Spleen (tissue), 11 donors: ENCODE measurements at regions not wholly inside any gene's neighbourhood (a gene's known extent, or its start where the extent isn't known, plus 50 kb on each side); places are given as distances from the start of the nearest gene placed in this dataset.

ENCODE experiments used
- DNase-seq: peaks from one replicate; pipeline ENCODE4 v3.0.0-alpha.2; 2020
- H3K27ac ChIP-seq, 8 donors: fragments of 200-600 bp; sonication (generic) in 7 of 8; 1 replicate in 4 of 8; 2 replicates in 4 of 8; pipeline versions ENCODE4 v1.5.0 to v1.8.0; 2016 to 2021; ENCODE audit warnings: inconsistent platforms in 4 of 8, mild to moderate bottlenecking in 4 of 8, moderate library complexity in 1 of 8
- H3K27me3 ChIP-seq, 7 donors: fragments of 200-600 bp; sonication (generic) in 6 of 7; replicated peaks in 1 of 7; 1 replicate in 4 of 7; 2 replicates in 3 of 7; pipeline versions ENCODE4 v1.5.0 to v1.8.0; 2016 to 2021; ENCODE audit warnings: inconsistent platforms in 3 of 7, mild to moderate bottlenecking in 1 of 7
- H3K36me3 ChIP-seq, 6 donors: fragments of 200-600 bp; sonication (generic) in 5 of 6; 1 replicate in 4 of 6; 2 replicates in 2 of 6; pipeline versions ENCODE4 v1.5.0 to v1.8.0; 2016 to 2021; ENCODE audit warnings: inconsistent platforms in 2 of 6
- H3K4me1 ChIP-seq, 6 donors: fragments of 200-600 bp; sonication (generic) in 5 of 6; 1 replicate in 3 of 6; 2 replicates in 3 of 6; pipeline versions ENCODE4 v1.5.0 to v1.8.0; 2016 to 2021; ENCODE audit warnings: inconsistent platforms in 3 of 6
- H3K4me3 ChIP-seq, 8 donors: fragments of 200-600 bp; sonication (generic) in 7 of 8; 1 replicate in 4 of 8; 2 replicates in 4 of 8; pipeline versions ENCODE4 v1.5.0 to v1.8.0; 2016 to 2021; ENCODE audit warnings: inconsistent platforms in 4 of 8, mild to moderate bottlenecking in 4 of 8, moderate library complexity in 2 of 8
- H3K9me3 ChIP-seq, 8 donors: fragments of 200-600 bp; sonication (generic) in 7 of 8; 1 replicate in 4 of 8; 2 replicates in 4 of 8; pipeline versions ENCODE4 v1.5.0 to v1.8.0; 2016 to 2021; ENCODE audit warnings: inconsistent platforms in 4 of 8
- POLR2A ChIP-seq, 3 donors: fragments of 450-650 bp; IDR thresholded peaks; one replicate each; pipeline ENCODE4 v1.5.1; 2017; ENCODE audit warnings: antibody characterized with exemption in 3 of 3, mild to moderate bottlenecking in 1 of 3
- POLR2AphosphoS5 ChIP-seq, 3 donors: sonication (generic); formaldehyde crosslinking; IDR thresholded peaks; one replicate each; pipeline ENCODE4 v1.5.1; 2017; ENCODE audit warnings: antibody characterized with exemption in 3 of 3
- WGBS, 5 donors: extraction: QIAGEN DNeasy Blood & Tissue Kit in 3 of 5; methylation state at CpG; one replicate each; pipeline versions ENCODE4 v1.1.5 to v1.1.7; 2013 to 2018; 5-methylcytosine and 5-hydroxymethylcytosine counted together
- intact Hi-C: fragments of 100-400 bp; cut with DNase I; formaldehyde crosslinking; loops from one replicate; pipeline ENCODE4 v1.15.0; 2023; ENCODE audit warnings: low total_unique reads
- TF ChIP-seq, protein P1 (sequence below), 11 experiments: fragments of 200-600 bp in 7 of 11; fragments of 450-650 bp in 4 of 11; sonication (generic) in 4 of 11; IDR thresholded peaks in 8 of 11; conservative IDR thresholded peaks in 3 of 11; 1 replicate in 7 of 11; 2 replicates in 4 of 11; pipeline versions ENCODE4 v1.4.0 to v1.8.0; 2016 to 2021; ENCODE audit warnings: antibody characterized with exemption in 11 of 11, inconsistent platforms in 4 of 11, mild to moderate bottlenecking in 1 of 11
- donor health status: healthy with polysubstance abuse.
- donor health status: DM: no; HTN: no; CAD: no; lungs with moderate emphysema.
- donor health status: DM: no; HTN: no; CAD: no.
- donor health status: Bipolar disorder and iron deficiency.
- donor health status: healthy.
- donor health status: DM: no; HTN: no; CAD: no.
- donor health status: DM: yes; HTN: yes; CAD: no.

DNA sequence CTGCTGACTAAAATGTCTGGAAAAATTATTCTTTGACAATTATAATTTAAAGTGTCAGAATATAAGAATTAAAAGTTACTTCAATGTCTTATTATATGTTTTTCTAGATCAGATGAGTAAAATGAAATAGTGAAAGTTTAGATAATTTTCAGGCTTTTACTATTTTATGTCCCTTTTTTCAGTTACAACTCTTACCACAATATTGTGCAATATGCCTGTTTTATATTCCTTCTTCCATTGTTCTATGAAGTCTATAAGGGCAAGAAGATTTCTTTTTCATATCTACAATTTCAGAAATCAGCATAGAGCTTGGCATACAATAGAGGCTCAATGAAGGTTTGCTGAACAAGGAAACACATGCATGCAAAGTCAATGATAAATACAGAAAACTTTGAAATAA, 401.2 kb upstream of the HTR1E start:
- TF ChIP-seq POLR2A (IDR thresholded peaks at IDR 0.05) (no peak), POLR2AphosphoS5 (IDR thresholded peaks at IDR 0.05) (no peak)
- TF ChIP-seq, protein P1, sequence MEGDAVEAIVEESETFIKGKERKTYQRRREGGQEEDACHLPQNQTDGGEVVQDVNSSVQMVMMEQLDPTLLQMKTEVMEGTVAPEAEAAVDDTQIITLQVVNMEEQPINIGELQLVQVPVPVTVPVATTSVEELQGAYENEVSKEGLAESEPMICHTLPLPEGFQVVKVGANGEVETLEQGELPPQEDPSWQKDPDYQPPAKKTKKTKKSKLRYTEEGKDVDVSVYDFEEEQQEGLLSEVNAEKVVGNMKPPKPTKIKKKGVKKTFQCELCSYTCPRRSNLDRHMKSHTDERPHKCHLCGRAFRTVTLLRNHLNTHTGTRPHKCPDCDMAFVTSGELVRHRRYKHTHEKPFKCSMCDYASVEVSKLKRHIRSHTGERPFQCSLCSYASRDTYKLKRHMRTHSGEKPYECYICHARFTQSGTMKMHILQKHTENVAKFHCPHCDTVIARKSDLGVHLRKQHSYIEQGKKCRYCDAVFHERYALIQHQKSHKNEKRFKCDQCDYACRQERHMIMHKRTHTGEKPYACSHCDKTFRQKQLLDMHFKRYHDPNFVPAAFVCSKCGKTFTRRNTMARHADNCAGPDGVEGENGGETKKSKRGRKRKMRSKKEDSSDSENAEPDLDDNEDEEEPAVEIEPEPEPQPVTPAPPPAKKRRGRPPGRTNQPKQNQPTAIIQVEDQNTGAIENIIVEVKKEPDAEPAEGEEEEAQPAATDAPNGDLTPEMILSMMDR (IDR thresholded peaks at IDR 0.05 in 8 of 11, conservative IDR thresholded peaks at IDR 0.05 in 3 of 11) = no peak
- intact Hi-C loops = no loop called here
- Histone ChIP-seq H3K36me3 (no peaks in the 10 kb centered on the region), H3K27ac (no peak overlapping the region), H3K4me3 (no peak overlapping the region), H3K9me3 (peaks cover 0 to 16% (median 0%) of the 10 kb centered on the region in 8 donors), H3K4me1 (no peaks in the 10 kb centered on the region), H3K27me3 (no peaks in the 10 kb centered on the region)
- DNase-seq = no peak

DNA sequence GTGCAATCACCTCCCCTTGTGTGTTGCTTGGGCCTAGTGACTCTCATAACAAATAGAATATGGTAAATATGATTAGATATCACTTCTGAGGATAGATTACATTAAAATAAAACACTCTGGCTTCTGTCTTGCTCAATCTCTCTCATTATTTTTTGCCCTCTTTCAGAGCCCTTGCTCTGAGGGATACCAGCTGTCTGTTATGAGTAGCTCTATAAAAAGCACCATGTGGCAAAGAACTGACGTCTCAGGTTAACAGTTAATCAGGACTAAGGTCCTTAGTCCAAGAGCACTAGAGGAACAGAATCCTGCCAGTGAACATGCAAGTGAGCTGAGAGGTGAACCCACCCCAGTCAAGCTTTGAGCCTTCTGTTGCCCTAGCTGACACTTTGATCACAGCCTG, 402.2 kb upstream of the HTR1E start:
- intact Hi-C loops = no loop called here
- DNase-seq = no peak
- H3K27me3 ChIP-seq = no peaks in the 10 kb centered on the region
- peaks cover 0 to 9% (median 0%) of the 10 kb centered on the region in 8 donors for H3K9me3 ChIP-seq
- no peak for TF ChIP-seq POLR2AphosphoS5 (IDR thresholded peaks at IDR 0.05)
- no peak for TF ChIP-seq POLR2A (IDR thresholded peaks at IDR 0.05)
- TF ChIP-seq, protein P1 (IDR thresholded peaks at IDR 0.05 in 8 of 11, conservative IDR thresholded peaks at IDR 0.05 in 3 of 11) = no peak
- no peak overlapping the region for H3K27ac ChIP-seq
- no peak overlapping the region for H3K4me3 ChIP-seq
- 67 to 83% (median 77%) methylated on average over 1 of the region's 1 CpG for WGBS, 5 donors
- H3K36me3 ChIP-seq = no peaks in the 10 kb centered on the region
- H3K4me1 ChIP-seq = no peaks in the 10 kb centered on the region

DNA sequence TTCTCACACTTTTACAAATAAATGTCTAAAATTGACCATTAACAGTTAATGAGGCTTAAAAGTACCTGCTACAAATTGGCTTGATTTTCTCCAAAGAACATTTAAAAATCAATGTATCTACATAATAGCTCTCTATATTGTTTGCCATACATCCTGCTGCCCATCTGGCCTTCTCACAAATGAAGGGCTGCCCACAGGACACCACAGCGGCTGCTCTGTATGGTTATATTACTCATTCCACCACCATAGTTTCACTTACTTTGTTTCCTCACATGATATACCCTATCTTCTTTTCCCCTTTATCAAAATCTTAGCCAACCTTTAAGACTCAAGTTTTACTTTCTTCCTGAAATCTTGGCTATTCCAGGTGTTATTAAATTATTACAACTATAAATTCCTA, 407.7 kb upstream of the HTR1E start:
- TF ChIP-seq POLR2AphosphoS5 (IDR thresholded peaks at IDR 0.05) (no peak), POLR2A (IDR thresholded peaks at IDR 0.05) (no peak)
- TF ChIP-seq, protein P1 (IDR thresholded peaks at IDR 0.05 in 8 of 11, conservative IDR thresholded peaks at IDR 0.05 in 3 of 11) = no peak
- Histone ChIP-seq H3K36me3 (no peaks in the 10 kb centered on the region), H3K4me1 (no peaks in the 10 kb centered on the region), H3K27me3 (no peaks in the 10 kb centered on the region), H3K27ac (no peak overlapping the region), H3K4me3 (no peak overlapping the region), H3K9me3 (peaks cover 0 to 30% (median 15%) of the 10 kb centered on the region in 8 donors)
- DNase-seq = no peak
- intact Hi-C loops = no loop called here
- WGBS, 5 donors = 83 to 93% (median 90%) methylated on average over 1 of the region's 1 CpG

DNA sequence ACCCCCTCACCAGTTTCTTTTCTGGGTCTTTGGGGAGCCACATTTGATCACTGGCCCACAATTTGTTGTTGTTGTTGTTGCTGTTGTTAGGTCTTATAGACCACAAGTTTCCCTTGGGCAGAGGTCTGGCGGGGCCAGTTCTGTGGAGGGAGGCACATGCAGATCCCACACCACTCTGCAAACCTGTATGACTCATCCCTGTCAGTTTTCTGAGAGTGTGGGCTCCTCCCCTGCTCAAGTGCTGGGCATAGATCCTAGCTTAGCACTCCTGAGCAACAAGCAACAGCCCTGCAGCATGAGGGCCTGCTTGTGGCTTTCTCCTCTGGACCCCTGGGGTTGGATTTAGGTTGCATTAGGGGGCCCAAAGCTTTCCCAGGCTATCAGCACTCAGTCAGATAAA, 411.1 kb upstream of the HTR1E start:
- Histone ChIP-seq H3K36me3 (no peaks in the 10 kb centered on the region), H3K4me1 (no peaks in the 10 kb centered on the region), H3K4me3 (no peak overlapping the region), H3K27ac (no peak overlapping the region), H3K9me3 (peaks cover 0 to 60% (median 38%) of the 10 kb centered on the region in 8 donors), H3K27me3 (no peaks in the 10 kb centered on the region)
- no peak for DNase-seq
- 0 to 42% (median 0%) methylated on average over 1 of the region's 1 CpG; no CpG with 5 or more reads in 1 of the 5 donors for WGBS, 5 donors
- intact Hi-C loops = no loop called here
- TF ChIP-seq POLR2A (IDR thresholded peaks at IDR 0.05) (no peak), POLR2AphosphoS5 (IDR thresholded peaks at IDR 0.05) (no peak)
- TF ChIP-seq, protein P1 (IDR thresholded peaks at IDR 0.05 in 8 of 11, conservative IDR thresholded peaks at IDR 0.05 in 3 of 11) = no peak
